Ascending aorta (tissue), 2 donors: ENCODE measurements at regions not wholly inside any gene's neighbourhood (a gene's known extent, or its start where the extent isn't known, plus 50 kb on each side); places are given as distances from the start of the nearest gene placed in this dataset.
"Not testable (repeated sequence)": the region's sequence is repeated elsewhere in the genome, so short reads cannot be mapped to it uniquely, and the experiment has no call there.

ENCODE experiments used
- DNase-seq, 2 donors: peaks; one replicate each; pipeline ENCODE4 v3.0.0-alpha.2; 2019; ENCODE audit warnings: low spot score in 2 of 2
- H3K27ac ChIP-seq, 2 donors: fragments of 200-600 bp; sonication (generic); one replicate each; pipeline ENCODE4 v1.5.1; 2016 to 2017; ENCODE audit warnings: mild to moderate bottlenecking in 1 of 2
- H3K27me3 ChIP-seq: fragments of 200-600 bp; sonication (generic); one replicate; pipeline ENCODE4 v1.5.1; 2017
- H3K36me3 ChIP-seq, 2 donors: fragments of 200-600 bp; sonication (generic); one replicate each; pipeline ENCODE4 v1.5.1; 2016
- H3K4me1 ChIP-seq, 2 donors: fragments of 200-600 bp; sonication (generic); one replicate each; pipeline ENCODE4 v1.5.1; 2016 to 2017; ENCODE audit warnings: mild to moderate bottlenecking in 1 of 2
- H3K4me3 ChIP-seq, 2 donors: fragments of 200-600 bp; sonication (generic); one replicate each; pipeline ENCODE4 v1.5.1; 2016 to 2017; ENCODE audit warnings: mild to moderate bottlenecking in 1 of 2
- H3K9me3 ChIP-seq, 2 donors: fragments of 200-600 bp; sonication (generic); one replicate each; pipeline ENCODE4 v1.5.1; 2016
- intact Hi-C: fragments of 100-400 bp; cut with DNase I; formaldehyde crosslinking; loops from one replicate; pipeline ENCODE4 v1.15.1; 2023
- TF ChIP-seq, protein P1 (sequence below), 3 experiments: fragments of 200-600 bp in 2 of 3; fragments of 450-650 bp in 1 of 3; sonication (generic) in 2 of 3; IDR thresholded peaks; one replicate each; pipeline ENCODE4 v1.5.1; 2016 to 2019; ENCODE audit warnings: antibody characterized with exemption in 3 of 3, mild to moderate bottlenecking in 1 of 3, moderate library complexity in 1 of 3

DNA sequence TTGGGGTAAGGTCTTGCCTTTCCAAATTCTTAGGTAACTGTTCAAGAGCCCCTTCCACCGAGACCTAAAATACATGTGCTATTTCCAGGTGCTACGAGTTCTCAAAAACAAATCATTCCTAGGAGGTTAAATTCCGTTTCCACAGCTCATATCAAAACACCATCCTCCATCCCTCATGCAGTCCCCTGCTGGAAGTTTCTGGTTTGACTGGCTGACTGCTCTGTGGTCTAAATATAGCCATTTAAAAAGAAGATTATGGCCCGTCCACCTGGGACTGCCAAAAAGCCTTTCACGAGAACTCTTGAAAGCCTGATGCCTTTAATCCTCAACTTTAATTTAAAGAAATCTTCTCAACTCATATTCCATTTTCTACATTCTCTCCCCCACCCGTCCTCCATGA is 201.5 kb upstream of the MYL2 start:
- H3K36me3 ChIP-seq, result no peaks in the 10 kb centered on the region
- H3K4me3 ChIP-seq, result no peak overlapping the region
- H3K9me3 ChIP-seq, result no peaks in the 10 kb centered on the region
- intact Hi-C loops, result no loop called here
- TF ChIP-seq, protein P1, sequence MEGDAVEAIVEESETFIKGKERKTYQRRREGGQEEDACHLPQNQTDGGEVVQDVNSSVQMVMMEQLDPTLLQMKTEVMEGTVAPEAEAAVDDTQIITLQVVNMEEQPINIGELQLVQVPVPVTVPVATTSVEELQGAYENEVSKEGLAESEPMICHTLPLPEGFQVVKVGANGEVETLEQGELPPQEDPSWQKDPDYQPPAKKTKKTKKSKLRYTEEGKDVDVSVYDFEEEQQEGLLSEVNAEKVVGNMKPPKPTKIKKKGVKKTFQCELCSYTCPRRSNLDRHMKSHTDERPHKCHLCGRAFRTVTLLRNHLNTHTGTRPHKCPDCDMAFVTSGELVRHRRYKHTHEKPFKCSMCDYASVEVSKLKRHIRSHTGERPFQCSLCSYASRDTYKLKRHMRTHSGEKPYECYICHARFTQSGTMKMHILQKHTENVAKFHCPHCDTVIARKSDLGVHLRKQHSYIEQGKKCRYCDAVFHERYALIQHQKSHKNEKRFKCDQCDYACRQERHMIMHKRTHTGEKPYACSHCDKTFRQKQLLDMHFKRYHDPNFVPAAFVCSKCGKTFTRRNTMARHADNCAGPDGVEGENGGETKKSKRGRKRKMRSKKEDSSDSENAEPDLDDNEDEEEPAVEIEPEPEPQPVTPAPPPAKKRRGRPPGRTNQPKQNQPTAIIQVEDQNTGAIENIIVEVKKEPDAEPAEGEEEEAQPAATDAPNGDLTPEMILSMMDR (IDR thresholded peaks at IDR 0.05), result no peak
- H3K27ac ChIP-seq, result no peak overlapping the region
- no peak for DNase-seq
- H3K27me3 ChIP-seq, result no peaks in the 10 kb centered on the region
- no peaks in the 10 kb centered on the region for H3K4me1 ChIP-seq

DNA sequence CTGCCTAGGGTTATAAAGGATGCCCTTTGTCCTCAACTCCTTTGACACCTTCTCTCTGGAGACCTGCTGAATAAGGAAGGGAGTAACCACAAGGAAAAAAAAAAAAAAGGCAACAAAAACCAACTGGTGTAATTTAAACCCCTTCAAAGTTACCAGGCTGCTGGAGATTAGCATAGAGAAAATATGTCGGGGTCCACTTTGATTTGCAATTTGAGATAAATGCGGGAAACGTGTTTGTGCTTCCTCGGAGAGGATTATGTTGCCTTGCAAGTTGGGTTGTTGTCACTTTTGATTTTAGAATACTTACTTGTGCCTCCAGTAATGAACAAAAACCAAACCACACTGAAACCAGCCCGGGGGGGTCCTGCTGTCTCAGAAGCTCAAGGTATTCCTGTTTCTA is 200.2 kb upstream of the MYL2 start:
- H3K27me3 ChIP-seq, result no peaks in the 10 kb centered on the region
- H3K4me3 ChIP-seq, result no peak overlapping the region
- H3K9me3 ChIP-seq, result no peaks in the 10 kb centered on the region
- no peaks in the 10 kb centered on the region for H3K4me1 ChIP-seq
- DNase-seq, result no peak
- no peaks in the 10 kb centered on the region for H3K36me3 ChIP-seq
- no peak overlapping the region for H3K27ac ChIP-seq
- intact Hi-C loops, result no loop called here
- TF ChIP-seq, protein P1 (IDR thresholded peaks at IDR 0.05), result no peak

DNA sequence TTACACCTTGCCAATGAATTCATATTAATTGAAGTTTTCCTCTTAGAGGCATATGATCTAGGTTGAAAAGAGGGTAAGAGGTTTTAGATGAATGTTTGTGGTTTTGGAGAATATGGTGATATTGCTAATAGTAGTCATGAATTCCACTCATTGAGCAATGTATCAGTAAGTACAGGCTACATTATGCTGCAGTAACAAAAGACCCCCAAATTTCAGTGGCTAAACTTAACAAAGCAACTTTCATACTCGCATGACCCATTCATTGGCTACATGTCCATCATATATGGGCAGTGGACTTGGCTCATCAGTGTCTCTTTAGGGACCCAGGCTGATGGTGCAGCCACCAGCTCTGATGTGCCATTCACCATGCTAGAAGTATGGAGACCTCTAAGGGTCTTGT is 196.6 kb upstream of the MYL2 start:
- Histone ChIP-seq H3K27ac (no peak overlapping the region), H3K4me3 (no peak overlapping the region), H3K9me3 (no peaks in the 10 kb centered on the region), H3K36me3 (no peaks in the 10 kb centered on the region), H3K27me3 (no peaks in the 10 kb centered on the region), H3K4me1 (no peaks in the 10 kb centered on the region)
- TF ChIP-seq, protein P1 (IDR thresholded peaks at IDR 0.05), result no peak
- intact Hi-C loops, result no loop called here
- no peak for DNase-seq

DNA sequence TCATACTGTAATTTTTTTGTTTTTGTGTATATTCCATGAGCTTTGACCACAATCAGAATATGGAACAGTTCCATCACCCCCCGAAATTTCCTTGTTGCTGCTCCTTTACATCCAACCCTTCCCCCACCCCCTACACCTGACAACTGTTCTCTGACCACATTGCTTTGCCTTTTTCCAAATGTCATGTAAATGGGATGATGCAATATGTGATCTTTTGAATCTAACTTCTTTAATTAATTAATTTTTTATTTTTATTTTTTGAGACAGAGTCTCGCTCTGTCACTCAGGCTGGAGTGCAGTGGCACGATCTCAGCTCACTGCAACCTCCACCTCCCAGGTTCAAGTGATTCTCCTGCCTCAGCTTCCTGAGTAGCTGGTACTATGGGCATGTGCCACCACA is 192.9 kb upstream of the MYL2 start:
- H3K36me3 ChIP-seq, H3K9me3 ChIP-seq, H3K27ac ChIP-seq, H3K27me3 ChIP-seq, intact Hi-C loops, DNase-seq, H3K4me1 ChIP-seq, H3K4me3 ChIP-seq: not testable (repeated sequence)

DNA sequence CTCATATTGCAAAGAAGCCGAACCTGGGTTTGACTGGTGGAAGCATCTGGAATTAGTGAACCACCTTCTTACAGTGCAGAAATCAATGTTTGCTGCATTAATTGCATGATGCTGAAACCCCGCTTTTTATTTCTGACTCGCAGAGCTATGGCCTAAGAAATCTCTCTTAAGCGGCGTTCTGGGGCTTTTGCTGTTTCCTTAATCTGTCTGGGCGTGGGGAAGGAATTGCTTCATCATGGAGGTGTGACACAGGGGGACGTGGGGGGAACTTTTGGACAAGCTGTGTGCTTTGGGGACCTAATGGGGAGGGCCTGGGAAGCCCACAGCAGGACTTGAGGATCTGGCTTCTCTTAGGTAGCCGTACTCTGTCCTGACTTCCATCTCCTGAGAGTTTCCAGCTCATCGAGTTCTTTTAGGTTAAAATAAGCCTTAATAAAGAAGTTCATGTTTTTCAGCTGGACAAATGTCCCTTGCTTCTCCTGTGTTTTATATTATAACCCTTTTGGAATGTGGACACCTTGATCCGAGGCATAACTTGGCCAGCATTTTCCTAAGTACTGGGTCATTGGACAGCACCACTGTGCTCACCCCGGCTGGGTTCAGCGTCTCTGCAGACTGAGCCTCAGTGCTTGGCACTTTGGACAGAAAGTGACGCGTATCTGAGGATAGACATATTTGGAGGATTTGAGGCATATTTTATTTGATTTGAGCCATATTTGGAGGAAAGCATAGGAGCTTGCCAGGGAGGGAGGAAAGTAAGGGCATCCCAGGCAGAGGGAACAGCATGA is 192.1 kb upstream of the MYL2 start:
- no peaks in the 10 kb centered on the region for H3K27me3 ChIP-seq
- no peak for DNase-seq
- H3K4me1 ChIP-seq, result no peaks in the 10 kb centered on the region
- TF ChIP-seq, protein P1 (IDR thresholded peaks at IDR 0.05), result no peak
- no peaks in the 10 kb centered on the region for H3K36me3 ChIP-seq
- H3K4me3 ChIP-seq, result no peak overlapping the region
- no peaks in the 10 kb centered on the region for H3K9me3 ChIP-seq
- H3K27ac ChIP-seq, result no peak overlapping the region
- intact Hi-C loops, result no loop called here

DNA sequence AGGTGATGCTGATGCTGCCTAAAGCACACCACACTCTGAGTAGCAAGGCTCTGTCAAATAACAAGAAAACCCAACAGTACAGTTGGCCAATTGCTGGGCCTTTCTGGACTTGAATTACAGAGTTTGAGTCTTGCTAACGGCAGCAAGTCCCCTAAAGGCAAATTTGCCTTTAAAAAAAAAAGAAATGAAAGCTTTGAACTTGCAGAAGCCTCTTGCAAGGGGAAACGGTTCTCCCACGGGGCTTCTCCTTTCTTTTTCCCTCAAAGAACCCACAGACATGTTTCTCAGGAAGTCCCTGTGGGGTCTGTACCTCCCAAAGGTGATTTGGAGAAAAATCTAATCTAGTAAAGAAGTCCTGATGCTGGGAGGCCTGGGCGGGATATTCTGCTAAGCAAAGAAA is 191.3 kb upstream of the MYL2 start:
- H3K27me3 ChIP-seq, result no peaks in the 10 kb centered on the region
- intact Hi-C loops, result no loop called here
- H3K27ac ChIP-seq, result no peak overlapping the region
- H3K4me3 ChIP-seq, result no peak overlapping the region
- TF ChIP-seq, protein P1 (IDR thresholded peaks at IDR 0.05), result no peak
- DNase-seq, result no peak
- no peaks in the 10 kb centered on the region for H3K9me3 ChIP-seq
- no peaks in the 10 kb centered on the region for H3K36me3 ChIP-seq
- H3K4me1 ChIP-seq, result no peaks in the 10 kb centered on the region
